ENCODE measurements at regions not wholly inside any gene's neighbourhood (a gene's known extent, or its start where the extent isn't known, plus 50 kb on each side); places are given as distances from the start of the nearest gene placed in this dataset.

- no peak for DNase-seq (ENCODE audit: low read depth, low spot score)
- CTCF ChIA-PET = no interaction called here
These were observed 303.4 kb downstream of the KBTBD8 start for GRCh38 chr3:67301556-67301955.

GRCh38 chr3:67302489-67302888 is 304.4 kb downstream of the KBTBD8 start:
- no peak for DNase-seq (ENCODE audit: low read depth, low spot score)
- no peak overlapping the region for H3K4me3 ChIP-seq (ENCODE audit: low read depth, low read length)
- TF ChIP-seq CTCF (IDR thresholded peaks at IDR 0.05; ENCODE audit: insufficient read depth, low read length, missing control alignments) = no peak
- CTCF ChIA-PET = no interaction called here
- POLR2A ChIA-PET = no interaction called here

More at GRCh38 chr3:67301556-67301955, 303.4 kb downstream of the KBTBD8 start:
- TF ChIP-seq CTCF (IDR thresholded peaks at IDR 0.05; ENCODE audit: insufficient read depth, low read length, missing control alignments) = no peak
- POLR2A ChIA-PET = no interaction called here
- H3K4me3 ChIP-seq (ENCODE audit: low read depth, low read length) = no peak overlapping the region

GRCh38 chr3:67305160-67305559 is 307.1 kb downstream of the KBTBD8 start:
- TF ChIP-seq CTCF (IDR thresholded peaks at IDR 0.05; ENCODE audit: insufficient read depth, low read length, missing control alignments) = no peak
- ChIA-PET CTCF (no interaction called here), POLR2A (no interaction called here)
- no peak for DNase-seq (ENCODE audit: low read depth, low spot score)
- H3K4me3 ChIP-seq (ENCODE audit: low read depth, low read length) = no peak overlapping the region

GRCh38 chr3:67305922-67306321 is 307.8 kb downstream of the KBTBD8 start:
- ChIA-PET POLR2A (no interaction called here), CTCF (no interaction called here)
- DNase-seq (ENCODE audit: low read depth, low spot score) = no peak
- no peak for TF ChIP-seq CTCF (IDR thresholded peaks at IDR 0.05; ENCODE audit: insufficient read depth, low read length, missing control alignments)
- H3K4me3 ChIP-seq (ENCODE audit: low read depth, low read length) = no peak overlapping the region

GRCh38 chr3:67311440-67311839 is 313.3 kb downstream of the KBTBD8 start:
- DNase-seq (ENCODE audit: low read depth, low spot score) = no peak
- POLR2A ChIA-PET = no interaction called here
- no peak for TF ChIP-seq CTCF (IDR thresholded peaks at IDR 0.05; ENCODE audit: insufficient read depth, low read length, missing control alignments)
- H3K4me3 ChIP-seq (ENCODE audit: low read depth, low read length) = no peak overlapping the region
- CTCF ChIA-PET = no interaction called here

GRCh38 chr3:67312155-67312554 is 314.0 kb downstream of the KBTBD8 start:
- H3K4me3 ChIP-seq (ENCODE audit: low read depth, low read length) = no peak overlapping the region
- no peak for TF ChIP-seq CTCF (IDR thresholded peaks at IDR 0.05; ENCODE audit: insufficient read depth, low read length, missing control alignments)
- CTCF ChIA-PET = no interaction called here
- POLR2A ChIA-PET = no interaction called here
- DNase-seq (ENCODE audit: low read depth, low spot score) = no peak
